Endothelial cell of umbilical vein (primary cell): ENCODE measurements at regions not wholly inside any gene's neighbourhood (a gene's known extent, or its start where the extent isn't known, plus 50 kb on each side); places are given as distances from the start of the nearest gene placed in this dataset.

ENCODE experiments used
- BruUV-seq: library from RNA; stranded (reverse); fragments of 400-500 nt; replicated peaks from 2 replicates; lab custom pipeline; 2021; lab: Mats Ljungman, UMichigan
- CTCF ChIA-PET: fragments of 300-600, 350-600 bp; sonication (Branson Sonifier 250); formaldehyde crosslinking; loops from one replicate; lab custom pipeline; 2021; ENCODE audit warnings: antibody characterized with exemption, inconsistent platforms; lab: Charles Lee
- POLR2A ChIA-PET: fragments of 300-600, 350-600 bp; sonication (Branson Sonifier 250); formaldehyde crosslinking; loops from one replicate; lab custom pipeline; 2021; ENCODE audit warnings: antibody characterized with exemption, inconsistent platforms; lab: Charles Lee
- DNase-seq: peaks from one replicate; pipeline ENCODE4 v3.0.0-alpha.2; 2011; ENCODE audit warnings: low read depth, low spot score
- FAIRE-seq: peaks from 2 replicates; lab custom pipeline; 2011; peaks lifted over from hg19 to GRCh38; lab: Jason Lieb, UNC
- H2AFZ ChIP-seq: 2 replicates; pipeline ENCODE4 v1.6.0; 2012; ENCODE audit warnings: low read depth, low read length, control low read depth, inconsistent platforms
- H3K27ac ChIP-seq: 2 replicates; pipeline ENCODE4 v1.5.1; 2011; ENCODE audit warnings: low read depth, mild to moderate bottlenecking, control low read depth, low read length, moderate library complexity; ENCODE audit not compliant: insufficient read depth
- H3K27me3 ChIP-seq, 2 experiments: 2 replicates each; pipeline versions ENCODE4 v1.6.0 to v1.6.1; 2011; ENCODE audit warnings: low read length in 2 of 2, mixed read lengths in 1 of 2; ENCODE audit not compliant: control insufficient read depth in 2 of 2, insufficient read depth in 2 of 2
- H3K36me3 ChIP-seq, 2 experiments: 2 replicates in 1 of 2; 3 replicates in 1 of 2; pipeline ENCODE4 v1.5.1; 2011; ENCODE audit warnings: low read length in 2 of 2, mild to moderate bottlenecking in 1 of 2, moderate library complexity in 1 of 2; ENCODE audit not compliant: control insufficient read depth in 2 of 2, insufficient read depth in 2 of 2; ENCODE audit errors: extremely low read depth in 1 of 2
- H3K4me1 ChIP-seq: 3 replicates; pipeline ENCODE4 v1.5.1; 2011; ENCODE audit warnings: mild to moderate bottlenecking, low read length; ENCODE audit not compliant: control insufficient read depth, insufficient read depth; ENCODE audit errors: extremely low read depth
- H3K4me2 ChIP-seq: 2 replicates; pipeline ENCODE4 v1.6.1; 2011; ENCODE audit warnings: low read length, control low read depth, mixed read lengths; ENCODE audit not compliant: insufficient read depth
- H3K4me3 ChIP-seq, 3 experiments: fragments of 200-600 bp in 1 of 3; sonication (generic), shearing (Covaris generic) in 1 of 3; replicated peaks in 1 of 3; 2 replicates each; pipeline ENCODE4 v1.5.1; 2011 to 2016; ENCODE audit warnings: control low read depth in 3 of 3, low read length in 3 of 3, mild to moderate bottlenecking in 2 of 3, inconsistent platforms in 1 of 3, low read depth in 1 of 3, moderate library complexity in 1 of 3; ENCODE audit not compliant: insufficient read depth in 1 of 3
- H3K79me2 ChIP-seq: 2 replicates; pipeline ENCODE4 v1.6.0; 2012; ENCODE audit warnings: low read length, inconsistent platforms; ENCODE audit not compliant: control insufficient read depth, insufficient read depth
- H3K9ac ChIP-seq: replicated peaks from 2 replicates; pipeline ENCODE3; 2011; ENCODE audit warnings: low read length, control low read depth; ENCODE audit not compliant: insufficient read depth; ENCODE audit errors: extremely low read depth
- H3K9me1 ChIP-seq: replicated peaks from 3 replicates; pipeline ENCODE4 v1.6.0; 2011; ENCODE audit warnings: mild to moderate bottlenecking, low read length; ENCODE audit not compliant: control insufficient read depth, insufficient read depth; ENCODE audit errors: extremely low read depth
- H3K9me3 ChIP-seq: replicated peaks from 2 replicates; pipeline ENCODE4 v1.5.1; 2012; ENCODE audit warnings: low read length, inconsistent platforms; ENCODE audit not compliant: control insufficient read depth, insufficient read depth
- H4K20me1 ChIP-seq: replicated peaks from 2 replicates; pipeline ENCODE3; 2011; ENCODE audit warnings: mild to moderate bottlenecking, low read length; ENCODE audit not compliant: control insufficient read depth, insufficient read depth; ENCODE audit errors: extremely low read depth
- CTCF ChIP-seq, 2 donors: IDR thresholded peaks; 1 replicate in 1 of 2; 2 replicates in 1 of 2; pipeline ENCODE4 v1.5.1; 2011; ENCODE audit warnings: low read length in 2 of 2, mild to moderate bottlenecking in 2 of 2, moderate library complexity in 2 of 2, control low read depth in 1 of 2, inconsistent platforms in 1 of 2, low read depth in 1 of 2; ENCODE audit not compliant: insufficient read depth in 1 of 2; ENCODE audit errors: extremely low read depth in 1 of 2
- EZH2 ChIP-seq: IDR thresholded peaks from 2 replicates; pipeline ENCODE4 v1.6.1; 2012; ENCODE audit warnings: borderline replicate concordance, low read depth, mild to moderate bottlenecking, moderate library complexity, low read length, inconsistent platforms; ENCODE audit not compliant: severe bottlenecking
- FOS ChIP-seq: IDR thresholded peaks from 2 replicates; pipeline ENCODE4 v1.6.1; 2011; ENCODE audit warnings: mild to moderate bottlenecking, low read length, moderate library complexity, borderline replicate concordance; ENCODE audit not compliant: insufficient read depth
- GATA2 ChIP-seq: IDR thresholded peaks from 2 replicates; pipeline ENCODE4 v1.7.0; 2011; ENCODE audit warnings: low read depth, mild to moderate bottlenecking, moderate library complexity, mixed read lengths, low read length; ENCODE audit not compliant: insufficient read length, insufficient read depth
- JUN ChIP-seq: IDR thresholded peaks from 2 replicates; pipeline ENCODE4 v1.6.1; 2011; ENCODE audit warnings: borderline replicate concordance, low read depth; ENCODE audit not compliant: insufficient read length, insufficient read depth
- MYC ChIP-seq: IDR thresholded peaks from one replicate; pipeline ENCODE4 v1.6.1; 2011; ENCODE audit warnings: mild to moderate bottlenecking, low read depth, low read length
- POLR2A ChIP-seq: IDR thresholded peaks from 2 replicates; pipeline ENCODE4 v1.6.1; 2012; ENCODE audit warnings: low read depth, mild to moderate bottlenecking, control low read depth, low read length
- POLR2AphosphoS5 ChIP-seq: IDR thresholded peaks from 2 replicates; pipeline ENCODE4 v1.6.1; 2012; ENCODE audit warnings: low read depth, mild to moderate bottlenecking, control low read depth, low read length, moderate library complexity; ENCODE audit not compliant: insufficient read depth
- dilution Hi-C: fragments of 300-500 bp; cut with MboI; formaldehyde crosslinking; loops from one replicate; pipeline ENCODE4 v1.15.0; 2019; ENCODE audit warnings: low sequenced_read_pairs; ENCODE audit not compliant: extremely low pct_ligation_motif_present
- intact Hi-C: fragments of 100-400 bp; cut with micrococcal nuclease; formaldehyde crosslinking; loops from one replicate; pipeline ENCODE4 v1.10.0; 2022
- TF ChIP-seq, protein P1 (sequence below): IDR thresholded peaks from 2 replicates; pipeline ENCODE4 v1.6.1; 2011; ENCODE audit not compliant: insufficient read depth, insufficient read length

- dilution Hi-C loops = no loop called here
- no peaks in the 10 kb centered on the region for H3K4me1 ChIP-seq
- no TSS peak for BruUV-seq
- intact Hi-C loops = no loop called here
- no peaks in the 10 kb centered on the region for H3K9me3 ChIP-seq
- H4K20me1 ChIP-seq = no peaks in the 10 kb centered on the region
- FAIRE-seq (no peak), DNase-seq (no peak)
- ChIA-PET POLR2A (no interaction called here), CTCF (no interaction called here)
- TF ChIP-seq CTCF (IDR thresholded peaks at IDR 0.05; ENCODE audit: extremely low read depth in 1 of 2, insufficient read depth in 1 of 2, low read depth in 1 of 2, low read length in 2 of 2) (no peak), POLR2AphosphoS5 (no peak), FOS (no peak)
- no peak overlapping the region for H3K9ac ChIP-seq
- no peaks in the 10 kb centered on the region for H3K36me3 ChIP-seq
- no peaks in the 10 kb centered on the region for H3K79me2 ChIP-seq
- H3K4me3 ChIP-seq = no peak overlapping the region
- H3K9me1 ChIP-seq = no peaks in the 10 kb centered on the region
- H3K27me3 ChIP-seq = no peaks in the 10 kb centered on the region
- H3K27ac ChIP-seq = no peak overlapping the region
- H2AFZ ChIP-seq = no peak overlapping the region
- no peak overlapping the region for H3K4me2 ChIP-seq
Measured at GRCh38 chr1:36621531-36621930, 138.8 kb upstream of the CSF3R start.

DNA sequence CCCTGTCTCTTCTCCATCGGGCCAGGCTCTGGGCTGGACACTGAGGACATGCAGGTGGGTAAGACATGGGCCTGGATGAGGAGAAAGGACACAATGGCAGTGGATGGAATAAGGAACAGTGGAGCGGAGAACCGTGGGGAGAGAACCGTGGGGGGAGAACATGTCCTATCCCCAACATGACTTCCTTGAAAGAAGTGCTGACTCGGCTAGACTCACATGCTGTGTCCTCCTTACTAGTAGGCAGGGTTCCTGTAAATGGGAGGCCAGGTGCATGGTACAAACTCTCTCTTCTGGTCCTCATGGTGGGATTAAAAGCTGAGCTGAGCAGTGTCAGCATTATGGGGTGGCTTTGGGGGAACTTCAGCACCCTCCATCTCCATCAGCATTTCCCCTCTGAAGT lies 137.4 kb upstream of the CSF3R start:
- H3K9me1 ChIP-seq = no peaks in the 10 kb centered on the region
- FAIRE-seq (no peak), DNase-seq (no peak)
- H3K9ac ChIP-seq = no peak overlapping the region
- CTCF ChIA-PET = interaction anchor here (2.1 kb wide), 1 partner anchor 44 kb away, joined by 5 read pairs; no protein-coding TSS in a partner anchor
- H3K79me2 ChIP-seq = no peaks in the 10 kb centered on the region
- H3K9me3 ChIP-seq = no peaks in the 10 kb centered on the region
- POLR2A ChIA-PET = no interaction called here
- H3K27ac ChIP-seq = no peak overlapping the region
- no peaks in the 10 kb centered on the region for H3K4me1 ChIP-seq
- TF ChIP-seq CTCF (IDR thresholded peaks at IDR 0.05; ENCODE audit: extremely low read depth in 1 of 2, insufficient read depth in 1 of 2, low read depth in 1 of 2, low read length in 2 of 2) (no peak), EZH2 (no peak), FOS (no peak), MYC (no peak), JUN (no peak), POLR2A (no peak), GATA2 (no peak), POLR2AphosphoS5 (no peak)
- TF ChIP-seq, protein P1, sequence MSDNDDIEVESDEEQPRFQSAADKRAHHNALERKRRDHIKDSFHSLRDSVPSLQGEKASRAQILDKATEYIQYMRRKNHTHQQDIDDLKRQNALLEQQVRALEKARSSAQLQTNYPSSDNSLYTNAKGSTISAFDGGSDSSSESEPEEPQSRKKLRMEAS = no peak
- H4K20me1 ChIP-seq = no peaks in the 10 kb centered on the region
- no peak overlapping the region for H3K4me2 ChIP-seq
- dilution Hi-C loops (no loop called here), intact Hi-C loops (no loop called here)
- no TSS peak for BruUV-seq
- no peak overlapping the region for H2AFZ ChIP-seq
- H3K4me3 ChIP-seq = no peak overlapping the region
- H3K36me3 ChIP-seq = no peaks in the 10 kb centered on the region
- no peaks in the 10 kb centered on the region for H3K27me3 ChIP-seq
